BLaER1 (cell line): ENCODE measurements at regions not wholly inside any gene's neighbourhood (a gene's known extent, or its start where the extent isn't known, plus 50 kb on each side); places are given as distances from the start of the nearest gene placed in this dataset.

Experiments
- H3K27ac ChIP-seq: shearing (Covaris generic); formaldehyde crosslinking; 2 replicates; pipeline ENCODE4 v1.8.1; 2022
- H3K27me3 ChIP-seq: shearing (Covaris generic); formaldehyde crosslinking; 2 replicates; pipeline ENCODE4 v1.8.1; 2022
- H3K36me3 ChIP-seq: shearing (Covaris generic); formaldehyde crosslinking; 2 replicates; pipeline ENCODE4 v1.8.1; 2022
- H3K4me1 ChIP-seq: shearing (Covaris generic); formaldehyde crosslinking; 2 replicates; pipeline ENCODE4 v1.8.1; 2022
- H3K4me2 ChIP-seq: shearing (Covaris generic); formaldehyde crosslinking; 2 replicates; pipeline ENCODE4 v1.8.1; 2022
- H3K4me3 ChIP-seq: shearing (Covaris generic); formaldehyde crosslinking; 2 replicates; pipeline ENCODE4 v1.8.1; 2022
- H3K9ac ChIP-seq: shearing (Covaris generic); formaldehyde crosslinking; 2 replicates; pipeline ENCODE4 v1.8.1; 2022
- H3K9me3 ChIP-seq: shearing (Covaris generic); formaldehyde crosslinking; 2 replicates; pipeline ENCODE4 v1.8.1; 2022
- H4K20me1 ChIP-seq: shearing (Covaris generic); formaldehyde crosslinking; 2 replicates; pipeline ENCODE4 v1.8.1; 2022
- Cebpa-rat ChIP-seq: shearing (Covaris generic); IDR thresholded peaks from 2 replicates; pipeline ENCODE4 v1.8.1; 2022

GRCh38 chr2:8575834-8576423, 105.9 kb upstream of the ID2 start:
- Histone ChIP-seq H3K4me2 (peak overlapping the region; percentile 97), H3K9me3 (no peaks in the 10 kb centered on the region), H3K4me3 (peak overlapping the region; percentile 36), H3K27ac (peak overlapping the region; percentile 86), H3K4me1 (peaks cover 98% of the 10 kb centered on the region), H3K27me3 (no peaks in the 10 kb centered on the region), H4K20me1 (no peaks in the 10 kb centered on the region), H3K36me3 (no peaks in the 10 kb centered on the region), H3K9ac (peak overlapping the region; percentile 65; the same call in 1 of the 2 replicates)
- no peak for TF ChIP-seq Cebpa-rat

DNA sequence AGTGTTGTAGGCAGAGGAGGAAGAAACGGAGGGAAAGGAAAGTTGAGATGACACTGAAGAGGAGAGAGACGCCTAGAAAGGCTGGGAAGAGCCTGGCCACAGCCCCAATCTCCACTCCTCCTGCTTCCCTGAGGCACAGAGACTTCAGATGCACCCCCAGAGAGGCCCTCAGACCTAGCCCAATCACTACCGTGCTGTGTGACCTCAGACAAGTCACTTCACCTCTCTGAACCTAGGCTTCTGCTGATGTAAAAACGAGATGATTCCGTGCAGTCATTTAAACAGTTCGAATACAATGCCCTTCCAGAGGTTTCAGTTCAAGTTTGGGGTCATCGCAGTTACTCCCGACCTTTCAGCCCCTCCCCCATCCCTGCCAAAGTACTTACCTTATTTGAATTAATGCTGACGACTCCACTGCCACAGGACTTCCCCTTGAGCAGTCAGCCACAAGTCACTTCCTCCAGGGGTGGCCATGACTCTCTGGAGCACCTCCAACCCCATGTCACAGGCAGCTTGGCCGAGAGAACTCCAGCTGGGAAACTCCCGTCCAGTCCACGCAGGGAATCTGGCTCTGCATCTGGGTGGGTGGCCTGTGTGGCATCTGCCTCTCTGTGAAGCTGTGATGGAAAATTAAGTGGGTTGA, 105.2 kb upstream of the ID2 start:
- Histone ChIP-seq H4K20me1 (no peaks in the 10 kb centered on the region), H3K27ac (peak overlapping the region; percentile 86), H3K9me3 (no peaks in the 10 kb centered on the region), H3K4me2 (peak overlapping the region; percentile 97), H3K36me3 (no peaks in the 10 kb centered on the region), H3K4me3 (peak overlapping the region; percentile 27; the same call in 1 of the 2 replicates), H3K27me3 (no peaks in the 10 kb centered on the region), H3K9ac (peak overlapping the region; percentile 65; the same call in 1 of the 2 replicates), H3K4me1 (peaks cover 98% of the 10 kb centered on the region)
- no peak for TF ChIP-seq Cebpa-rat

GRCh38 chr2:8577573-8577972, 104.3 kb upstream of the ID2 start:
- Histone ChIP-seq H3K4me1 (peaks cover 98% of the 10 kb centered on the region), H3K4me3 (no peak overlapping the region), H4K20me1 (no peaks in the 10 kb centered on the region), H3K27ac (peak overlapping the region; percentile 86), H3K9ac (peak overlapping the region; percentile 57), H3K4me2 (peak overlapping the region; percentile 97), H3K9me3 (no peaks in the 10 kb centered on the region), H3K36me3 (no peaks in the 10 kb centered on the region), H3K27me3 (no peaks in the 10 kb centered on the region)
- no peak for TF ChIP-seq Cebpa-rat

DNA sequence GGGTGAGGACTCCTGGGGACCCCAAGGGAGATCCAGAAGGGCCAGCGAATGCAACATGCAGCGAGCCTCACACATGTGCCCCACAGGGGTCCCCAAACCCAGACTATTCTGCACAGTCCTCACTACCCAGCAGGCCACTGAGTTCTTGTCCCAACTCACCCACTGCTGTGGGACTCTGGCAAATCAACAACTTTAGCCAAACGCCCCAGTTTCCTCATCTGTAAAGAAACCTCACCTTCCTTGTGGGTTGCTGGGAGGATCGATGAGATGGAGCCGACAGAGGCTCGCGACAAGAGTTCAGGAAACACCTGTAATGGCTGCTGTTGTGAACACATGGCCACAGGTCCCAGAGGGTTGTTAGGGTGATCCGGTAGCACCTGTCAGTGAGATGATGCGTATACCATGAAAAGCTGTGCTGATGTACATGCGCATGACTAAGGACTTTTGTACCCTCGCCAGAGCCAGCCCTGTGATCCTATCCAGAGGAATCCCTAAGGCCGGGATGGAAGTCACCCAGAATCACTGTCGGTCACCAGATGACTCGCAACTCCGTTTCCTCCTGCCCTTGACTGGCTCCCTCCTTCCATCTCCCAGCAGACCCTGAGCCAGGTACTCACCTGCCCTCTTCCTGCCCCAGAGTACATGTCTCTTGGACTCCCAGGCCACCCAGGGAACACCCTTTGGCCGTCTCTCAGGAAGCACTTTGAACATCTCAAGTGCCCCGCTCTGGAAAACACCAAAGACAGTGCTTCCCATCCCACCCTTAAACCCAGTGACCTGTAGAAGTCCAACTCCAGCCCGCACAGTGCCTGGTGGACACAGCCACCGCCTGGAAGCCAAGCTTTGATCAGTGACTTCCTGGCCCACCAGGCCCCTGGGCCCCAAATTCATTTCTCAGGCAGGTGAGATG, 103.3 kb upstream of the ID2 start:
- no peaks in the 10 kb centered on the region for H3K9me3 ChIP-seq
- TF ChIP-seq Cebpa-rat: no peak
- peaks cover 98% of the 10 kb centered on the region for H3K4me1 ChIP-seq
- H3K27ac ChIP-seq: peak overlapping the region; percentile 86
- H3K4me2 ChIP-seq: peak overlapping the region; percentile 97
- peak overlapping the region; percentile 61 for H3K9ac ChIP-seq
- no peaks in the 10 kb centered on the region for H3K27me3 ChIP-seq
- H4K20me1 ChIP-seq: no peaks in the 10 kb centered on the region
- no peaks in the 10 kb centered on the region for H3K36me3 ChIP-seq
- no peak overlapping the region for H3K4me3 ChIP-seq

DNA sequence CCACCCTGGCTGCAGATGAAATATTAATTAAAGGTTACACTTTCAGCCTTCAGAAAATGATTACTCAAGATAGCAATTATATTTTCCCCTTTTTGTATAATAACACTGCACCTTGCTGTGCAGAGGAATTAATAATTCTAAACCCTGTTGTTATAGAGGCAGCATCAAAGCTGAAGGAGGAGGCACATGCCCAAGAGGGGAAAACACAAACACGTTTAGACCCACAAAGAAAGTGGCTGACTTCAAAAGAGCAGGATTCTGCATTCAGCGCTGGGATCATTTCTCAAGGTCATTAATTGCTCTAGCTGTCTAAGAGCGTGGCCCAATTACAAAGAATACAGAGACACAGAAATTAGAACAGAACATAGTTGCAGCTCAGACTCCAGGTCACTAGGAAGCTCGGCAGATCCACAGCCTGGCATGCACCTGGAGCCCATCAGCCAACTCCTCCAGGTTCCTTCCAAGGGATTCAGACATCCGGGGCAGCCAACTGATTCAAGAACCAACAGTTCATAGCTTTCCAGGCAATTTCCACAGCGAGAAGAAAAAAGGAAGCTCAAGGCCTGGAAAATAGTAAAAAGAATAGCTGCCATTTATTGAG, 102.3 kb upstream of the ID2 start:
- no peaks in the 10 kb centered on the region for H3K9me3 ChIP-seq
- no peaks in the 10 kb centered on the region for H4K20me1 ChIP-seq
- H3K4me1 ChIP-seq: peaks cover 97% of the 10 kb centered on the region
- H3K27me3 ChIP-seq: no peaks in the 10 kb centered on the region
- peak overlapping the region; percentile 97 for H3K4me2 ChIP-seq
- no peak overlapping the region for H3K9ac ChIP-seq
- H3K36me3 ChIP-seq: no peaks in the 10 kb centered on the region
- no peak for TF ChIP-seq Cebpa-rat
- no peak overlapping the region for H3K4me3 ChIP-seq
- peak overlapping the region; percentile 86 for H3K27ac ChIP-seq

DNA sequence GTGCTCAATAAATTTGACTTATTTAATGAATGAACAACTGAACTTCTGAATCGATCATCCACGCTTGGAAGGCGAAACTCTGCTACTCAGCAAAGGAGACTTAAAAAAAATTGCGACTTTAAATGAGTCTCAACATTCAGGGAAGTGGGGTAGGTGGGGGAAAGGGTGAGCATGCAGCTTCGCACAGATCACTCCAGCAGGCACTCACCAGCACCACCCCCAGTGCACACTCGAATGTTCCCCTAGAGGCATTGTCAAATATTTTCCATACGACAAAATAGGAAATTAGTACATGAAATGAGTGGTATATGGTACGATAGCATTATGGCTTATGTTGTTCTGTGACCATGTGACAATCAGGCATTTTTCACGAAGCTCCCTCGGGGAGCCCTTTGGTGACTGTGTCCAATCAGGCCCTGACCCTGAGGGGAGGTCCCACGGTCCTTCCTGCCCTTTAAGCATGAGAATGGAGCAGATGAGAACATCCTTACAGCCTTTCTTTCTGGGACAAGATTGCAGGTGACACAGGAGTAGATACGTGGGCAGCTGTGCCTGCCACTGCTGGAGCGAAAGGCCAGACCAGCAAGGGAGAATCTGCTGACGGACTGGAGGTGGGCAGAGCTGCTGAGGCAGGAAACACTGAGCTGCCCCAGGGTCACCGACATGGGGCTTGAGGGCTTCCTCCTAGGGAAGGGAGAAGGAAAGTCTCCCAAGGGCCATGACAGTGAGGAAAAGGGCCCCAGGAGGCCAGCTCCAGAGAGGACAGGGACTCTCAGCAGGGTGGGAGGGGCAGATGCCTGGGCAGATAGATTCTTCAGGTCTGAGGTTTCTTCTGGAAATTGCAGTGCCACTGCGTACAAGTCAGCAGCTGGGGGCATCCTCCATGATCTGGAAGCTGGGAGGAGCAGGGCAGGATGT, 101.3 kb upstream of the ID2 start:
- Histone ChIP-seq H3K36me3 (no peaks in the 10 kb centered on the region), H3K27me3 (no peaks in the 10 kb centered on the region), H4K20me1 (no peaks in the 10 kb centered on the region), H3K4me1 (peaks cover 98% of the 10 kb centered on the region), H3K27ac (peak overlapping the region; percentile 86), H3K4me3 (0 out of 2 replicates have a peak overlapping the region, but pooled peaks have one; percentile 8), H3K9ac (peak overlapping the region; percentile 69), H3K9me3 (no peaks in the 10 kb centered on the region), H3K4me2 (peak overlapping the region; percentile 97)
- no peak for TF ChIP-seq Cebpa-rat

- peak overlapping the region; percentile 97 for H3K4me2 ChIP-seq
- H3K27ac ChIP-seq: peak overlapping the region; percentile 86
- no peak for TF ChIP-seq Cebpa-rat
- no peaks in the 10 kb centered on the region for H3K9me3 ChIP-seq
- H3K27me3 ChIP-seq: no peaks in the 10 kb centered on the region
- H3K36me3 ChIP-seq: no peaks in the 10 kb centered on the region
- H4K20me1 ChIP-seq: no peaks in the 10 kb centered on the region
- 0 out of 2 replicates have a peak overlapping the region, but pooled peaks have one; percentile 8 for H3K4me3 ChIP-seq
- peak overlapping the region; percentile 69 for H3K9ac ChIP-seq
- peaks cover 98% of the 10 kb centered on the region for H3K4me1 ChIP-seq
Measured at GRCh38 chr2:8581234-8581561, 100.7 kb upstream of the ID2 start.

DNA sequence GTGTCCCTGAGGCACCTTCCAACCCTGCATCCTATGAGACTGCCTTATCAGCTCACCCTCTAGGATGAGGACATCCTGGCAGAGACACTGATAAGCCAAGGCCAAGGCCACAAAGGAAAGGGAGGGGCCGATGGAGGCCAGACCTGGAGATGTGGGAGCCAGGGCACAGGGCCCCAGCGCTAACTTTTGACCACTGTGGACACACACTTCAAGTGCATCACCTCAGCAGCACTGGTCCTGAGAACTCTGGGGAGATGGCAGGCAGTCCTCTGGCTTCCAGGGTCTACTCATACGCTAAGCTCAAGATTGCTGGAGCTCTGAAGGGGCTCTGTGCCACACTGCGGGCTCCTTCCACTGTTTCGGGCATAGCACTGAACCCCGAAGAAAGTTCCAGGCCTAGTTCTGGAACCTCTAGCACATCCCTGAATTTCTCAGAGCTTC, 100.2 kb upstream of the ID2 start:
- peak overlapping the region; percentile 86 for H3K27ac ChIP-seq
- H4K20me1 ChIP-seq: no peaks in the 10 kb centered on the region
- H3K36me3 ChIP-seq: no peaks in the 10 kb centered on the region
- peak overlapping the region; percentile 69 for H3K9ac ChIP-seq
- no peak for TF ChIP-seq Cebpa-rat
- peak overlapping the region; percentile 97 for H3K4me2 ChIP-seq
- no peaks in the 10 kb centered on the region for H3K27me3 ChIP-seq
- peaks cover 98% of the 10 kb centered on the region for H3K4me1 ChIP-seq
- no peaks in the 10 kb centered on the region for H3K9me3 ChIP-seq
- 0 out of 2 replicates have a peak overlapping the region, but pooled peaks have one; percentile 8 for H3K4me3 ChIP-seq

- H3K4me3 ChIP-seq: no peak overlapping the region
- H3K9me3 ChIP-seq: no peaks in the 10 kb centered on the region
- peak overlapping the region; percentile 69 for H3K9ac ChIP-seq
- peaks cover 98% of the 10 kb centered on the region for H3K4me1 ChIP-seq
- no peaks in the 10 kb centered on the region for H4K20me1 ChIP-seq
- no peaks in the 10 kb centered on the region for H3K36me3 ChIP-seq
- TF ChIP-seq Cebpa-rat: no peak
- H3K27me3 ChIP-seq: no peaks in the 10 kb centered on the region
- peak overlapping the region; percentile 86 for H3K27ac ChIP-seq
- peak overlapping the region; percentile 97 for H3K4me2 ChIP-seq
Measured at GRCh38 chr2:8582191-8582590, 99.7 kb upstream of the ID2 start.
